A172 (cell line): ENCODE measurements at regions not wholly inside any gene's neighbourhood (a gene's known extent, or its start where the extent isn't known, plus 50 kb on each side); places are given as distances from the start of the nearest gene placed in this dataset.
A peak's percentile ranks its signal among the peaks of the same experiment; 100 is the strongest.

Experiments
- DNase-seq: peaks from one replicate; pipeline ENCODE4 v3.0.0-alpha.2; 2015; ENCODE audit warnings: low spot score

DNA sequence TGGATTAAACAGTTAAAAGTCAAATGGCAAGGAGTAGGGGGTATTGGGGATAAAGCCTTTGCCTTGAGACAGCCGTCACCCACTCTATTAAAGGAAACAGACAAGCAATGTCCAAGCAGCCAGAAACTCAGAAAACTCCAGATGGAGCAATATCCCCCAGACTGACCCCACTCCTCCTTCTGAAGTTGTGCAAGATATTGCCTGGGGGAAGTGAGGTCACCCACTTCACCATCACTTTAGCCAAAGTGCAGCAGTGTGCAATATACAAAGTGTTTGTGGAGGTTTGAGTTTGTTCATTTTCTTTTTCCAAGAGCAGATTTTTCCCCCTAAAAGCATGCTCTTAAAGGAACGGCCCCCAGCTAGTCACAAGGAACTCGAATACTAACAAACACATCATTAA is 125.1 kb downstream of the ETS2 start:
- DNase-seq, result no peak

DNA sequence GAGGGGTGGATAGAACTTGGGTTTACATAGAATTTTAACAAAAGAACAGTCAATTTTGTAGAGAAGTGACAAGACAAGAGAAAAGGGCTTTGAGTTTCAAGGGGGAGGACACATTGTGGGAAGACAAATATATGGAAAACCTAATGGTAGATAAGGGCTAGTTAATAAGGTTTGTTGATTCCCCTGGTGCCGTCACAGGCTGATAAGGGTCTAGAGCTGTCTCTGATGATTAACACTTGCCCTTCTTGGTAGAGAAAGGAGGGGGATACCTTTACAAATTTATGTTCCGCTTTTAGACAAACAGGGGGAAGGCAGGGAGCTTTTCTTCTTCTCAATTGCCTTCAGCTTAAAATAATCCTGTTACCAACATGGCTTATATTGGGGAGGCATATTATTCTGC is 124.3 kb downstream of the ETS2 start:
- no peak for DNase-seq

DNA sequence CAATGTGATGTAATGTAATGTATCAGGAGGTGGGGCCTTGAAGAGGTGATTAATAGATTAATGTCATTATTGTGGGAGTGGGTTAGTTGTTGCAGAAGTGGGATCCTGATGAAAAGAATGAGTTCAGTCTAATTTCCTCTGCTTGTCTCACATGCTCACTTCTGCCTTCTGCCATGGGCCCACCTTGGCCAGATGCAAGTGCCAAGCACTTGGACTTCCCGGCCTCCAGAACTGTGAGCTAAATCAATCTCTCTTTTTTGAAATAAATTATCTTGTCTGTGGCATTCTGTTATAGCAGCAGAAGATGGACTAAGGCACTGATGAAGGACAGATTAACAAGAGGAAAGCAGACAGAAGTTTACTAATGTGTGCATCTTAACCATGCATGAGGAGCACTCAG is 123.9 kb downstream of the ETS2 start:
- DNase-seq, result no peak

DNA sequence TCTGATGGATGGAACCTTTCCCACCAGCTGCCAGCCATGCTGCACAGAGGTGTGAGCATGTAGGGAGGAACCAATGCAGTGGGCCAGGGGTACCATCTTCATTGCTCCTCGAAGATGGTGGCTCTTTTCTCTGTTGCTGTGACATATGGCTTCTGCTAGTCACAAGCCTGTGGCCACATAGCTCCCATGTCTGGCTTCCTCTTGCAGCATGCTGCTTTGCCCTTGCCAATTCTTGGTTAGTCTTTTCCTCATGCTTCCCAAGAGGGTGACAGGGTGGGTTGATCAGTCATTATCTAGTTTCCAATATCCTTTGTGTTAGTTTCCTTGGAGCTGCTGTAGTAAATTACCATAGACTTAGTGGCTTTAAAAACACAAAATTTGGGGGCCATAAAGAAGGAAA is 123.4 kb downstream of the ETS2 start:
- no peak for DNase-seq

DNA sequence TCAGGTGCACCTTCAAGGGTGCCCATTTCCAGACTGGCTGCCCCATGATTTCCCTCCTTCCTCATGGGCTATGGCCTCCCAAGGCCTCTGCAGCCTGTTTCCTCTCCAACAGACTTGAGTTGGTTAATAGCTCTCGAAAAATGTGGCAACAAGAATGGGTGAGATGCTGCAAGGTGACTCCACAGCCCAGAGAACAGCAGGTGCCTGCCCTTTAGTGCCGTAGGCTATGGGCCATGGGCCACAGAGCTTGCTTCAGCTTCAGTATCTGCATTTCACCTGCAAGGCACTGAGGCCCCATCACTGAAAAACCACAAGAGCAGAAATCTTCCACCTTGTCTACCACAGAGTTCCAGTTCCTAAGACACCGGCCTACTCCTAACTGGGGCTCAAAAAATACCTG is 122.0 kb downstream of the ETS2 start:
- DNase-seq, result no peak

DNA sequence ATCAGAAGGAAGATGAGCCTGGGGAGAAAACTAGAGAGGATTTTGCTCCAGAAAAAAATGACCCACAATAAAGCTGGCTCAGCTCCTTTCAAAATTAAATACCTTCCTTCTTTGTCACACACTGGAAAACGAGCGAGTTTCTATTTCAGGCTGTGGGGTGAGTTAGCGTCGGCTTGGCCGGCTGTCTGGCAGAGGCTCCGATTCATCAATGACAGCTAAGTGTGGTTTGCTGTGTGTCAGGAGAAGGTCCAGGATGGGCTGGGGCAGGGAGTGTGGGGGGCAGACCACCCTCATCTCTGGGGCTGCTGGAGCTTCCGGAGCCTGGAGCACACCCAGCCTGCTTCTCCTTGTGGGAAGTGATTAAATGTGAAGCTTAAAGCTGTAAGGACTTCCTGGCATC is 120.2 kb downstream of the ETS2 start:
- DNase-seq, result peak; percentile 91

DNA sequence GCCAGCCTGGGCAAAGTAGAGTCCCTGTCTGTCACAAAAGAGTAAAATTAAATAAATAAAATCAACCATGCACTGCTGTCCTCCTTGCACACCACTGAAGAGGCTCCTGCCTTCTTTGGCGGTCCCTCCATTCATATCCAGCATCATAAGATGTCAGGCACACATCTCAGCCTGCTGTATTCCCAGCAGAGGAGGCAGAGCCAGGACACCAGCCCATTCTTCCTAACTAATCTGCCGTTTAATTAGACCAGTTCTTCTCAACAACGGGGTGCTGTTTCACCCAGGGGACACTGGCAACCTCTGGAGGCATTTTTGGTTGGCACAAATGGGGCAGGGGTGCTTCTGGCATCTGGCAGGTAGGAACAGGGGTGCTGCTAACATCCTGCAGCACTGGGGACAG is 119.7 kb downstream of the ETS2 start:
- DNase-seq, result no peak

DNA sequence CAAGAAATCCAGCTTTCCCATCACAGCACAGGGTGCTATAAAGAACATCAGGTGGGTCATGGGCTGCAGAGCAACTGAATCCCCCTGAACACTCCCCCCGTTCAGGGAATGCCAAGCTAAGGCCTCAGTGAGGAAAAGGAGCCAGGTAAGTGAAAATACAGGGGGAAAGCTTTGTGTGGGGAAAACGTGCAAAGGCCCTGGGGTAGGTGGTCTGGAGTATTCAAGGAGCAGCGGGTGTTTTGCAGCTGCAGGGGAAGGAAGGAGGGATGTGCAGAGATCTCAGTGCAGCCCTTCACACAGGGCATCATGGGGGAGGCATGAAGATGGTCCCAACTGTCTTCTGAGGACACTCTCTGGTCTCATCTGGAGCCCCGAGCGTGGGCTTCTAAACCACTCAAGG is 119.2 kb downstream of the ETS2 start:
- DNase-seq, result no peak

DNA sequence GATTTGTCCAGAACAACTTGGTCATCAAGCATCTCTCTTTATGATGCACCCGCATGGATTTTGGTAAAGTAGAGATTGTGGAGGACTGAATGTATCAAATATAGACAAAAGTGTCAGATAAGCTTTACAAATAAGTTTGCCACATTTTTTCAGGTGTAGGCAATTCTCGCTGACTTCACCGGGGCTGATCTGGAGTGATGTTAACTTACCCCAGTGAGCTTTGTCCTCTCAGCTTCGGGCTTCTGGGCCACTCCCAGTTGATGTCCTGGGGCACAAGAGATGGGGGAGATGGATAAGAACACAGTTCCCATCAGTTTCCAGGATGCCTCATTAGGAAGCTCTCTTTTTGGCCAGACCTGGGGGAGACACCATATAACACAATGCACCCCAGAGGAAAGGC is 117.7 kb downstream of the ETS2 start:
- DNase-seq, result no peak

DNA sequence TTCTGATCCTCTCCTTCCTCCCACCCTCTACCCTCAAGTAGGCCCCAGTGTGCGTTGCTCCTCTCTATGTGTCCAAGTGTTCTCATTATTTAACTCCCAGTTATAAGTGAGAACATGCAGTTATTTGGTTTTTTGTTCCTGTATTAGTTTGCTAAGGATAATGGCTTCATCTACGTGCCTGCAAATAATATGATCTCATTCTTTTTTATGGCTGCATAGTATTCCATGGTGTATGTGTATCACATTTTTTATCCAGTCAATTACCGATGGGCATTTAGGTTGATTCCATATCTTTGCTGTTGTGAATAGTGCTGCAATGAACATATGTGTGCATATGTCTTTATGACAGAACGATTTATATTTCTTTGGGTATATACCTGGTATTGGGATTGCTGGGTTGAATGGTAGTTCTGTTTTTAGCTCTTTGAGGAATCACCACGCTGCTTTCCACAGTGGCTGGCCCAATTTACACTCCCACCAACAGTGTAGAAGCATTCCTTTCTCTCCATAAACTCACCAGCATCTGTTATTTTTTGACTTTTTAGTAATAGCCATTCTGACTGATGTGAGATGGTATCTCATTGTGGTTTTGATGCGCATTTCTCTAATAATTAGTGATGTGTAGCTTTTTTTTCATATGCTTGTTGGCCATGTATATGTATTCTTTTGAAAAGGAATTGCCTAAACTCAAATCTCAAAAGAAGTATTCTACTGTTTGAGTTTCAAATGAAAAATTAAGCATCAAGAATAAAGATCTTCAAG is 116.9 kb downstream of the ETS2 start:
- DNase-seq, result no peak

DNA sequence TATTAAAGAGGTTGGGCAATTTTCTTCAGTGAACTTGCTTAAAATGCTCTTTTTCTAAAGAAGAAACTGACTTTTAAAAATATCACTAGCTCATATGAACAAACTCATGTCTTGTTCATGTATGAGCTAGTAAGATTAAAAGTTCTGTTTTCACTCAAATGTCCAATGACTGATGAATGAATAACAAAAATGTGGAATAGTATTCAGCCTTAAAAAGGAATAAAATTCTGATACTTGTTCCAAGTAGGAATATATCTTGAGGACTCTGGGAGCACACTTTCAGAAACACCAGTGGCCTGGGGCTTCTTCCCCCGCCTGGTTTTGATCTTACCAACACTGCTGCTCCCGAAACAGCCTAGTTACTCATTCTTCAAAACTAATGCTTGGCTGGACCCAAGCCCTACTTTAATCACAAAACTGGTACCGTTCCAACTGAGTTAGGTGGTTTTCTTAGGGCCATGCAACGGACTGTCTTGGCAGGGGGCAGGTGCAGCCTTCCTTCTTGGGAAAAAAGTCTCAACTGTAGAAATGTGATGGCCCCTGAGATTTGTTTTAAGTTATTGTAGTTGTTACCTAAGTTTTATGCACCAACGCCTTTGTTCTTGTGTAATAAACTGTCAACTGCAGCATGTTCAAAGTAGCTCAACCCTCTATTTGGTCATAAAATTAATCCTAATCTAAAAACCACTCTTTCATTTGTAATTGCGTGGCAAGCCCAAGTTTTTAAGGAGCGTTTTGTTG is 116.0 kb downstream of the ETS2 start:
- peak; percentile 51 for DNase-seq

DNA sequence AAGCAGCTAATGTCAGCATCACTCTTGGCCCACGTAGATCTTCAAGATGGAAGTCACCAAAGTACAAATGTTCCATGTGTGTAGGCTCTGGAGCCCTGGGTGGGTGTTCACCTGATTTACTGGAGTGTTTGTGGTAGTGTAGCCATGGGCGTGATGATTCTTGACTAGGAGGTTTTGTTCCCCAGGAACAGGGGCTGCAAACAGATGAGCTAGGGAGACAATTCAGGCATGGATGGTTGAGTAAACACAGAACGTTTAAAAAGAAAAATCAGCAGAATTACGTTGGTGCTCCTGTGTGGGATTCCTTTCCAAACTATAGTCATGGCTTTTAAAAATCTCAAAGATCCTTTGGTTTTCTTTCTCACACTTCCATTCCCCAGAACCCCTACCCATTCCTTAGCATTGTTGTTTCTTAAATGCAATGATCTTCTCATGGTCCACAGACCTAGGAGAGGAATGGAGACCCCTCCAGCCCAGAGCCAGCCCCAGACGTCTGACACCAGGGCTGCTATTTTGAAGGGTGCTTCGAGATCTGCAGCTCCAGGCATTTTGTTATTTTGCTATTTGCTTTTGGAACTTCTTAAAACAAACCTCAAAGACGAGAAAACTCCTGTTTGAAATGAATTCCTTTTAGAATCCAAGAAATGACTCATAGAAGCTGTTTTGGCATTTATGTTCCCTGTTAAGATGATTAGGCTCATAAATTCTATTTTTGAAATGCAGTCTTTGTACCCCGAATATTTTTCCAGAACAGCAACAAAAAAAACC is 115.1 kb downstream of the ETS2 start:
- peak; percentile 66 for DNase-seq

DNA sequence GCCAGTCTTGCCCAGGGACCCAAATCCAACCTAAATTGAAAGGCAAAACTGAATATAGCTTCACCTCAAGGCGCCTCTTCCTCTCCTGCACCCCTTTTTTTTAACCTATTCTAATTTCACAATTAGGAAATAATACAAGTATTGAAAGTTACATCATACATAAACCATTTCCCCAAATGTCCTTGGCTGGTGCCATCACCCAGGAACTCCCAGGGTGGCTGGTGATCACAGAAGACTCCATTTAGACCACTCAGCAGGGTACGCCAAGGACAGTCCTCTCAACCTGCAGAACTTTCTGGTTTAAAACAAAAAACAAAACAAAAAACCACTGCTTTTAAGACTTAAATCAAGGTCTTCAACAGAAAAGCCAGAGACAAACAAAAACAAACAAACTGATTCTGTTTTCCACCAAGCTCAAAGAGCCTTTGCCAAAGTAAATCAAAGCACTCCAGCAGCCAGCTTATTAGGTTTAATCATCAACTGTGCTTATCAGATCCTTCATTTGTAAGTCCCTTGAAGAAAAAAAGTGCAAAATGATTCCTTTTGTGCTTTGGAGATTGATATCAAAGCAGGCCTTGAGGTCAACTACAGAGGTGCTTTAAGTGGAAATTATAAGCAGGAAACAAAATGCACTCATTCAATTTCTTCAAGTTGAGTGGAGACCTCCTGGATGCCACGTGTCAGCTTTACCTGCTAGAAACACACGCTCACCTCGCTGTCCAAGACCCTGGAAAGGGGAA is 113.0 kb downstream of the ETS2 start:
- no peak for DNase-seq

DNA sequence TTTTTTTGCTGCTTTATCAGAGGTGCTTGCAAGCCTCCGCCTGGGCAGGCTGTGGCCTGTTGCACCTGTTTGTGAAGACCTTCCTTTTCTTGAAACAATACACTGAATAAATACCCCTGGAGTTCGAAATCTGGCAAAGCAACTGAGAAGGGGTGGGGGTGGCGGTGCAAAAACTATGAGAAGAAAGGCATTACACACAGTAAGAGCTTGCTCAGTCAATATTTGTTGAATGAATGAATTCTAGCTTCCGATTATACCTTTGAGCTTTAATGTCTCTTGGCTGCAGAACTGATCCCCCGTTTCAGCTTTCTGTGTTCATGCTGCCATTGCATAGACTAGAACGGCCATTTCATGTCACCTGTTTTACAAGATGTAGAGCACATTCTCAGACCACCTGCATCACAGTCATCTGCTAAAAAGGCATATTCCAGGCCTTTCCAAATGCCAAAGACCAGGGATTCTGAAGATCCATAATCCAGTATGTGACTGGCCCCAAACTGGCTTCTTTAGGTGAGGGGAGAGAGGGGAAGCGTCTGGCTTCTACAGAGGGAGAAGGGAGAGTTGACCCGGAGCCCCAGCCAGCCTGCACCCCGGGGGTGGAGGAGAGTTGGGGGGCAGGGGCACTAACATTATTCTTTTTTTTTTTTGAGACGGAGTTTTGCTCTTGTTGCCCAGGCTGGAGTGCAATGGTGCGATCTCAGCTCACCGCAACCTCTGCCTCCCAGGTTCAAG is 111.5 kb downstream of the ETS2 start:
- DNase-seq, result no peak

DNA sequence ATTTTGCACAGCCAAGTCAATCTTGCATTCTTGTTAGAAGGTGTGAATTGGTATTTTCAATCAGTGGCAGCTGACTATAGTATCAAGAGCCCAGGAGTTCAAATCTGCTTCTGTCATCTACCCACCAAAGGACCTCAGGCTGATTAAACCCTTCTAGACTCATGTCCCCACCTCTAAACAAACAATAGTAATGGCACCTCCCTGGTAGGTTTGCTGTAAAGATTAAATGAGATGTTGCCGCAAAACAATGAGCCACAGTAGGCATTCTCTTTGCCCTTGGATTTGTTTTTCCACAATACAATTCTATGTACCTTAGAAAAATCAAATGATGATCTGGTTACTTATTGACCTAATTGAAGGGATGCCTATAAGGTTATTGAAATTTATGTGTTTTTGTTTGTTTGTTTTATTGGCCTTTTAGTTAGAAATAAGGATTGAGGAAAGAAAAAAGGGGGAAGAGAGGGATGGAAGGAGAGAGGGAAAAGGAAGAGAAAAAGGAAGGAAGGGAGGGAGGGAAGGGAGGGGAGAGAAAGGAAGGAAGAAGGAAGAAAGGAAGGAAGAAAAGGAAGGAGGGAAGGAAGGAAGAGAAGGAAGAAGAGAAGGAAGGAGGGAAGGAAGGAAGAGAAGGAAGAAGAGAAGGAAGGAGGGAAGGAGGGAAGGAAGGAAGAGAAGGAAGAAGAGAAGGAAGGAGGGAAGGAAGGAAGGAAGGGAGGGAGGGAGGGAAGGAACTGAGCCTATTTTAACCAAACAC is 110.7 kb downstream of the ETS2 start:
- no peak for DNase-seq

DNA sequence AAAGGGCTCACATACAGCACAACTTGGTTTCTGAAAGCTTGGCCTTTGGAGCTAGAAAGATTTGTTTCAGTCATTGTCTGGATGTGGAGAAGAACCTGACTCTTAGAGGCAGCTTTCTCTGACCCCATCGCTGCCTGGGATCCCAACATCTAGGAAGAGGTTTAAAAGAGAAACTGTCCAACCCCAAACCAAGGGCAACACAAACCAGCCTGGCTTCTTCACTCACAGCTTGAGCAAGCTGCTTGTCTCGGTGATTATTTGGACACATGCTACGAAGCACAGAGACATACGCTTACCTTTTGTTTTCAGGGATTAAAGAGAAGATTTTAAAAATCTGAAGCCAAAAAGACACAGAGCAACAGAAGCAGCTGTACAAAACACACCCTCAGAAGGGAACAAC is 109.8 kb downstream of the ETS2 start:
- no peak for DNase-seq

DNA sequence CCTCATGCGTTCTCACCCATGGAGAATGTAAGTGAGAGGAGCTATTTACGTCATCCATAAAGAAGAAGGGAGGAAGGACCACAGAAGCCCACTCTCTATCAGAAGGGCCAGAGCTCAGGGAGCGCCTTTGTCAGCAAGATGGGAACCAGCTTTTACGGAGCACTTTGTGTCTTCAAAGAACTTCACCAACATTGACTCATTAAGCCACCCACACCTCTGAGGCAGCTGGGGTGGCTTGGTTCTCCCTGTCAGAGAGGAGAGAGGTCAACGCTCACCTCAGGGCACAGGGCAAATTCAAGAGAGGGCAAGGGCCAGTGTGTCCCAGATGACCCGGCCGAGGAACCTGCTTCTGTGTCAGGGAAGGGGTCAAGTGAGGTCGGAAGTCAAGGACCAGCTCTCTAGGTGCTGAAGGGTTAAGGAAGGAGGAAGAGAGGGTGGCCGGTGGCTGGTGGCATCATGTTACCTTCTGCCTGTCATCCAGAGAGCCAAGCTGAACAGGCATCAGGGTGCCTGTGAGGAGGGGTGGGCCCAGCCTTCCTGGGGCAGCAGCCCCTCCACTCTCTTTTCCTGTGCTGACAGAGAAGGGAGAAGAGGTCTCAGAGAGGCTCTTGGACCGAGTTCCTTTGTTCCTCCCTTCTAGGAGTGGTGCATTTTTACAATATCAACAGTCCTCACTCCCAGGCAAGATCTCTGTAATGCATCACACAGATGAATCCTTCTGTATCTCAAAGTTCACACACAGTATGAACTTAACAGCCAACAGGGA is 109.0 kb downstream of the ETS2 start:
- DNase-seq, result no peak

DNA sequence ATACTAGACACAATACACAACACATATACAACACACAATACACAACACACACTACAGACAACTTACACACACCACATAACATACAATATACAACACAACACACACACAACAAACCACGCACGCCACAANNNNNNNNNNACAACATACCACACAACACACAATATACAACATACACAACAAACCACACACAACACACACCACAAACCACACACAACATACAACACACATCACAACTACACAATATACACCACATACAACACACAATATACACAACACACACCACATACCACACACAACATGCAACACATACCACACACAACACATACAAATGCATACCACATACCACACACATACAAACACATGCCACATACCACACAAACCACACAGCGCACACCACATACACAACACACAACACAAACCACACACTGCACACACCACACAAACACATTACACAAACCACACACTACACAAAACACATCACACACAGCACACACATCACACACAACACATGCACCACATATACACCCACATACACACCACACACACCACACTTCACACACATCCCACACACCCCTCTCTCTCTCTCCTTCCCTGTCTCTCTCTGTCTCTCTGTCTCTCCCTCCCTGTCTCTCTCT is 108.3 kb downstream of the ETS2 start:
- DNase-seq, result no peak

DNA sequence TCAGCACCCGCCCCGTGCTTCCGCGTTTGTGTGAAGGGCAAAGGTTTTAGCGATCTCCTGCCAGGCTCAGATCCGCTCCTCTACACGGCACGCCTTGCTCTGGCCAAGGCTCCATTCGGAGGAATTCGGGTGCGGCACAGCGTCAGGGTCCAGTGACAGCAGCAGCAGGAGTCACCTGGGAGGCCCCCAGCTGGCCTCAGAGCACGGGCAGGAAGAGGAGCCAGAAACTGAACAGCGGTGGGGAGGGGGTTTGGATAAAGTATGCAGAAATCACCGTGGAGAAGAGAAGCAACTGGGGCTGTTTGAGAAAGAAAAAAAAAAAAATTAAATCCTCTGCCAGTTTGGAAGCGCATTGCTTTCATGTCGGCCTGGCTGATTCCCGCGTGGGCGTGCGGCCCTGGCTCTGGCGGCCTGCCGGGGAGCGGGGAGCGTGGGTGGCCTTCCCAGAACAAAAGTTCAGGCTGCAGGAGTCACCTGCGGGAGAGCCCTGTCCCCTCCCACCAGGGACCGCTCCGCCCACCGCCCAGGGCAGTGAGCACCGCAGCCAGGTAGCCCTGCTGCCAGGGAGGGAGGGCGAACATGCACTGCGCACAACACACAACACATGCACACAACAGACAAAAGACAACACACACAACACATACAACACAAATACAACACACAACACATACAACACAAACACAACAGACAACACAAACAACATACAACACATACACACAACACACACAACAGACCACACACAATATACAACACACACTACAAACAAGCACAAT is 107.6 kb downstream of the ETS2 start:
- DNase-seq, result no peak
